Brain microvascular endothelial cell (primary cell): ENCODE measurements at regions not wholly inside any gene's neighbourhood (a gene's known extent, or its start where the extent isn't known, plus 50 kb on each side); places are given as distances from the start of the nearest gene placed in this dataset.

Source experiments
- DNase-seq: peaks from one replicate; pipeline ENCODE4 v3.0.0-alpha.2; 2020
- H3K27ac ChIP-seq: fragments of 250-450 bp; sonication (Bioruptor Pico); 2 replicates; pipeline ENCODE4 v1.5.1; 2020; ENCODE audit warnings: mild to moderate bottlenecking, moderate library complexity
- H3K27me3 ChIP-seq: fragments of 250-450 bp; sonication (Bioruptor Pico); replicated peaks from 2 replicates; pipeline ENCODE4 v1.5.1; 2020; ENCODE audit warnings: mild to moderate bottlenecking
- H3K36me3 ChIP-seq: fragments of 250-450 bp; sonication (Bioruptor Pico); replicated peaks from 2 replicates; pipeline ENCODE4 v1.5.1; 2020; ENCODE audit warnings: mild to moderate bottlenecking
- H3K4me3 ChIP-seq: 2 replicates; pipeline ENCODE4 v1.5.1; 2011; ENCODE audit warnings: low read depth, mild to moderate bottlenecking, control low read depth, low read length, moderate library complexity
- CTCF ChIP-seq: IDR thresholded peaks from 2 replicates; pipeline ENCODE4 v1.5.1; 2011; ENCODE audit warnings: low read depth, mild to moderate bottlenecking, moderate library complexity, low read length, control low read depth, inconsistent platforms; ENCODE audit errors: missing control alignments
- in situ Hi-C: cut with HindIII; loops from 2 replicates; pipeline ENCODE4 v1.10.0; 2017; ENCODE audit warnings: low sequenced_read_pairs, low pct_ligation_motif_present

- no peaks in the 10 kb centered on the region for H3K36me3 ChIP-seq
- H3K27me3 ChIP-seq: no peaks in the 10 kb centered on the region
- in situ Hi-C loops: no loop called here
- H3K27ac ChIP-seq: no peak overlapping the region
- TF ChIP-seq CTCF: no peak
- DNase-seq: no peak
- no peak overlapping the region for H3K4me3 ChIP-seq
These were observed 75.6 kb downstream of the SOD2 start for GRCh38 chr6:159617444-159617843.

DNA sequence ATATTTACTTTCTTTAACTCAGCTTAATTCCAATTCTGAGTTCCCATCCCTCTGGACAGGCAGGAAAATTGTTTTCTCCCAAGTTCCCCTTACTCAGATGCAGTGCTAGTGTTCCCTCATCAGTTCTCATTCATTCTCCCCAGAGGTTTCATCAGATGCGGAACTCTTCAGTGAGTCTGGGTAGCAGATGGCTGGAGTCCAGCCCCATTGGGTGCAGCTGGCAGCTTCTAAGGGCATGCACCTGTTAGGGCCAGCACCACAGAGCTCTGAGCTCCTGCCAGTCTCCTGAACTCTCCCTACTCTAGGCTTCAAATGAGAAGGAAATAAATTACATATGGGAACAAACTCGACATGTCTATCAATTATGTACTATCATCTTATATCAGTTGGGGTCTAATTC lies 76.6 kb downstream of the SOD2 start:
- in situ Hi-C loops: no loop called here

DNA sequence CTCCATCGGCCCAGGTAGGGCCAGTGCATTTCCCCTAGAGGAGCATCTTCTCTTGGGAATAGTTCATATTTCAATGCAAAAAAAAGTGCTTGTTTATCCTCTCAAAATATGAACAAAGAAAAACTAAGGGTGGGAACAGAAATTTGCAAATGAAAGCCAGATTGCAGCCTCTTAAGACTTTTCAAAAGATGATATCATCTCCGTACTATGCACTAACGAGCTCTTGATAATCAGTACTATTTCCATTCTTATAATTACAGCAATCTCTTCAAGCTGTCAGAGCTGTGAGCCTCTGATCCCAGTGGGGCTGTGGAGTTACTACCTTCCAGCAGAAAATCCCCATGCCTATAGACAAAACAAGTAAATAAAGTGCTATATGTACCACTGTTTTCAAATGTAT lies 77.1 kb downstream of the SOD2 start:
- TF ChIP-seq CTCF: no peak
- no peak overlapping the region for H3K4me3 ChIP-seq
- DNase-seq: no peak
- no peak overlapping the region for H3K27ac ChIP-seq
- no peaks in the 10 kb centered on the region for H3K27me3 ChIP-seq
- in situ Hi-C loops: no loop called here
- H3K36me3 ChIP-seq: no peaks in the 10 kb centered on the region

More for the DNA sequence above, 76.6 kb downstream of the SOD2 start:
- H3K4me3 ChIP-seq: no peak overlapping the region
- no peaks in the 10 kb centered on the region for H3K27me3 ChIP-seq
- H3K36me3 ChIP-seq: no peaks in the 10 kb centered on the region
- no peak for TF ChIP-seq CTCF
- no peak overlapping the region for H3K27ac ChIP-seq
- no peak for DNase-seq

GRCh38 chr6:159610881-159611280 lies 82.2 kb downstream of the SOD2 start:
- Histone ChIP-seq H3K4me3 (no peak overlapping the region), H3K27ac (no peak overlapping the region), H3K36me3 (no peaks in the 10 kb centered on the region), H3K27me3 (no peaks in the 10 kb centered on the region)
- TF ChIP-seq CTCF: no peak
- no peak for DNase-seq
- in situ Hi-C loops: no loop called here

GRCh38 chr6:159609652-159610178 lies 83.3 kb downstream of the SOD2 start:
- H3K27me3 ChIP-seq: no peaks in the 10 kb centered on the region
- DNase-seq: no peak
- in situ Hi-C loops: no loop called here
- H3K27ac ChIP-seq: no peak overlapping the region
- no peaks in the 10 kb centered on the region for H3K36me3 ChIP-seq
- no peak for TF ChIP-seq CTCF
- no peak overlapping the region for H3K4me3 ChIP-seq

- peak; percentile 81 for TF ChIP-seq CTCF
- H3K27me3 ChIP-seq: no peaks in the 10 kb centered on the region
- no peaks in the 10 kb centered on the region for H3K36me3 ChIP-seq
- in situ Hi-C loops: no loop called here
- H3K4me3 ChIP-seq: no peak overlapping the region
- no peak overlapping the region for H3K27ac ChIP-seq
- DNase-seq: peak; percentile 30
These were observed 83.9 kb downstream of the SOD2 start for GRCh38 chr6:159608961-159609651.
